Adrenal gland (tissue), 9 donors: ENCODE measurements at regions not wholly inside any gene's neighbourhood (a gene's known extent, or its start where the extent isn't known, plus 50 kb on each side); places are given as distances from the start of the nearest gene placed in this dataset.

Source experiments
- DNase-seq, 7 donors: peaks; one replicate each; pipeline ENCODE4 v3.0.0-alpha.2; 2019 to 2020
- H3K27ac ChIP-seq, 5 donors: fragments of 200-600 bp; sonication (generic) in 4 of 5; 1 replicate in 3 of 5; 2 replicates in 2 of 5; pipeline versions ENCODE4 v1.5.1 to v1.8.0; 2016 to 2020; ENCODE audit warnings: mild to moderate bottlenecking in 1 of 5
- H3K27me3 ChIP-seq: fragments of 200-600 bp; 2 replicates; pipeline ENCODE4 v1.8.0; 2021
- H3K36me3 ChIP-seq, 2 donors: fragments of 200-600 bp; replicated peaks in 1 of 2; 1 replicate in 1 of 2; 2 replicates in 1 of 2; pipeline versions ENCODE4 v1.5.1 to v1.8.0; 2018 to 2022
- H3K4me1 ChIP-seq, 2 donors: fragments of 200-600 bp; replicated peaks in 1 of 2; 1 replicate in 1 of 2; 2 replicates in 1 of 2; pipeline versions ENCODE4 v1.5.1 to v1.8.0; 2018 to 2021
- H3K4me3 ChIP-seq, 4 donors: fragments of 200-600 bp; sonication (generic) in 3 of 4; one replicate each; pipeline ENCODE4 v1.5.1; 2016 to 2018
- H3K9me3 ChIP-seq, 3 donors: fragments of 200-600 bp; sonication (generic) in 1 of 3; replicated peaks in 1 of 3; 1 replicate in 2 of 3; 2 replicates in 1 of 3; pipeline versions ENCODE4 v1.5.1 to v1.8.0; 2016 to 2021
- POLR2A ChIP-seq, 2 donors: fragments of 450-650 bp; IDR thresholded peaks; one replicate each; pipeline ENCODE4 v1.6.1; 2017; ENCODE audit warnings: antibody characterized with exemption in 2 of 2, mild to moderate bottlenecking in 2 of 2, moderate library complexity in 1 of 2
- WGBS, 4 donors: extraction: QIAGEN DNeasy Blood & Tissue Kit in 2 of 4; methylation state at CpG; one replicate each; pipeline versions ENCODE4 v1.1.5 to v1.1.7; 2013 to 2017; 5-methylcytosine and 5-hydroxymethylcytosine counted together
- intact Hi-C, 2 donors: fragments of 100-400 bp; cut with DNase I; formaldehyde crosslinking; loops; one replicate each; pipeline versions ENCODE4 v1.14.1 to v1.15.0; 2022 to 2023
- TF ChIP-seq, protein P1 (sequence below), 6 experiments: fragments of 450-650 bp in 4 of 6; fragments of 200-600 bp in 2 of 6; sonication (generic) in 1 of 6; IDR thresholded peaks; 1 replicate in 5 of 6; 2 replicates in 1 of 6; pipeline versions ENCODE4 v1.5.1 to v1.8.0; 2016 to 2021; ENCODE audit warnings: antibody characterized with exemption in 6 of 6, mild to moderate bottlenecking in 2 of 6, moderate library complexity in 1 of 6
- donor health status: healthy with polysubstance abuse.
- donor health status: Bipolar disorder and iron deficiency.
- donor health status: DM: yes; HTN: yes; CAD: no.
- donor health status: DM: no; HTN: no; CAD: no.
- donor health status: DM: no; HTN: no; CAD: no.

DNA sequence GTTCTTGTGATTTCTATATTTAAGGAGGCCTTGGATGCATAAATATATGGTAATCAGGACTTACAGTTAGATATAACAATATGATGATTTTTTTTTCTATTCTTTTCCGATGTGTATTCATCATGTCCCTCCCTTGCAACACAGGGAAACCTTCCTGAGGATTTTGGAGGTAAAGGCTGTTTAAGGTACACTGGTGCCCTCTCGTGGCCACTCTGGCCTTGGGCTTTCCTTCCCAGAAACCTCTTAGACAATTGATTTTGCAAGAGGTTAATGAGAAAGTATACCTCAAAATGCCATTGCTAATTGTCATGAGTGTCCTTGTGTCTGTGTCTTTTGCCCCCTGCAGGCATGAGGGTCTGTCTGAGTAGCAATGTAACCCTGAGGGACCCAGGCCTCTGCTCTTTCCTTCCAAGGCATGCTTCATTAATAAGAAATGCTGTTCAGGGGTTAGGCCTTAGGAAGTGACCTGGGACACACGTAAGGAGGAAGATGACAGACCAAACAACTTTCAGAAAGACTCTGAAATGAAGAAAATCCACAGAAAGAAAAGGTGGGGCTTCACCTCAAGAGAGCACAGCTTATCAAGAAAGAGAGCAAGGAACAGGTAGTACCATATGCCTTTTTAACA, 70.3 kb upstream of the PPP2R3A start:
- intact Hi-C loops = loop anchor here in 1 of 2 donors (5.0 kb wide), 2 partner anchors 1098 to 1293 kb away; partner anchors contain the start of gene EPHB1
- WGBS, 4 donors = 13 to 23% (median 19%) methylated on average over 3 of the region's 3 CpGs
- peak; percentile 74 to 94 (median 83) for DNase-seq
- Histone ChIP-seq H3K4me3 (no peak overlapping the region), H3K27ac (no peak overlapping the region), H3K9me3 (no peaks in the 10 kb centered on the region), H3K4me1 (no peaks in the 10 kb centered on the region), H3K27me3 (no peaks in the 10 kb centered on the region), H3K36me3 (no peaks in the 10 kb centered on the region)
- TF ChIP-seq, protein P1, sequence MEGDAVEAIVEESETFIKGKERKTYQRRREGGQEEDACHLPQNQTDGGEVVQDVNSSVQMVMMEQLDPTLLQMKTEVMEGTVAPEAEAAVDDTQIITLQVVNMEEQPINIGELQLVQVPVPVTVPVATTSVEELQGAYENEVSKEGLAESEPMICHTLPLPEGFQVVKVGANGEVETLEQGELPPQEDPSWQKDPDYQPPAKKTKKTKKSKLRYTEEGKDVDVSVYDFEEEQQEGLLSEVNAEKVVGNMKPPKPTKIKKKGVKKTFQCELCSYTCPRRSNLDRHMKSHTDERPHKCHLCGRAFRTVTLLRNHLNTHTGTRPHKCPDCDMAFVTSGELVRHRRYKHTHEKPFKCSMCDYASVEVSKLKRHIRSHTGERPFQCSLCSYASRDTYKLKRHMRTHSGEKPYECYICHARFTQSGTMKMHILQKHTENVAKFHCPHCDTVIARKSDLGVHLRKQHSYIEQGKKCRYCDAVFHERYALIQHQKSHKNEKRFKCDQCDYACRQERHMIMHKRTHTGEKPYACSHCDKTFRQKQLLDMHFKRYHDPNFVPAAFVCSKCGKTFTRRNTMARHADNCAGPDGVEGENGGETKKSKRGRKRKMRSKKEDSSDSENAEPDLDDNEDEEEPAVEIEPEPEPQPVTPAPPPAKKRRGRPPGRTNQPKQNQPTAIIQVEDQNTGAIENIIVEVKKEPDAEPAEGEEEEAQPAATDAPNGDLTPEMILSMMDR (IDR thresholded peaks at IDR 0.05) = peak; percentile 70 to 88 (median 84)
- TF ChIP-seq POLR2A (IDR thresholded peaks at IDR 0.05) = no peak

DNA sequence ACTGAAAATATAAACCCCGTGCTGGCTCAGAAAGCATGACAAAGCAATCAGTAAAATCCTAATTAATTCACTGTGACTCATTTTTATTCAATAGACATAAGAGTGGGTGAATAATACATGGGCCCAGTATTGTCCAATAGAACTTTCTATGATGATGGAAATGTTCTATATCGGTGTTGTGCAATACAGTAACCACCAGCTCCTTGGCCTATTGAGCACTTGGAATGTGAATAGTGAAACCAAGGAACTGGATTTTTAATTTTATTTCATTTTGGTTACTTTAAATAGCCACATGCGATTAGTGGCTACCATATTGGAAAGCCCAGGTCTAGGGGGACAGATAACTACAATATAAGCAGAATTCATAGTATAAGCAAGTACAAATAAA, 69.8 kb upstream of the PPP2R3A start:
- H3K4me3 ChIP-seq = no peak overlapping the region
- 82 to 96% (median 95%) methylated on average over 3 of the region's 3 CpGs for WGBS, 4 donors
- H3K36me3 ChIP-seq = no peaks in the 10 kb centered on the region
- H3K4me1 ChIP-seq = no peaks in the 10 kb centered on the region
- TF ChIP-seq, protein P1 (IDR thresholded peaks at IDR 0.05) = no peak
- no peak for TF ChIP-seq POLR2A (IDR thresholded peaks at IDR 0.05)
- H3K9me3 ChIP-seq = peaks cover 0 to 4% (median 0%) of the 10 kb centered on the region in 3 donors
- DNase-seq = no peak
- no peak overlapping the region for H3K27ac ChIP-seq
- intact Hi-C loops = loop anchor here in 1 of 2 donors (5.0 kb wide), 2 partner anchors 1098 to 1293 kb away; partner anchors contain the start of gene EPHB1
- no peaks in the 10 kb centered on the region for H3K27me3 ChIP-seq

DNA sequence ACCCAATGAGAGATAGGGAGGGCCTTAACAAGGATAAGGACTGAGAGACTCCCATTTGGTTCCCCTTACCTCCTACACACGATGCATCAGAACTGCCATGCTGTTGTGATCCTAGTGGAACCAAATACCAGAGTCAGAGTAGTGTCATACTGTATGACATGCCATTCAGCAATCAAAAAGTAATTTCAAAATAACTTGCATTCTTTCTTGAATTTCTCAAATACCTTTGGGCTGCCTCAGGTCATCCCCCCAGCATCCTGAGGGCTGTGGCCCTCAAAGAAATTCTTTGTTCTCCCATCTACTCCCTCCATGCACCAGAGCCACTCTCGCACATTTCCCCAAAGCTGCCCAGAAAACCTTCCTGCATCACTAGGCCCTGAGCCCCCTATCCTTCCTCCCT, 68.9 kb upstream of the PPP2R3A start:
- Histone ChIP-seq H3K27me3 (no peaks in the 10 kb centered on the region), H3K27ac (no peak overlapping the region), H3K36me3 (no peaks in the 10 kb centered on the region), H3K4me1 (no peaks in the 10 kb centered on the region), H3K9me3 (peaks cover 0 to 4% (median 0%) of the 10 kb centered on the region in 3 donors), H3K4me3 (no peak overlapping the region)
- intact Hi-C loops = loop anchor here in 1 of 2 donors (5.0 kb wide), 2 partner anchors 1099 to 1294 kb away; partner anchors contain the start of gene EPHB1
- no peak for DNase-seq
- TF ChIP-seq POLR2A (IDR thresholded peaks at IDR 0.05) = no peak
- TF ChIP-seq, protein P1 (IDR thresholded peaks at IDR 0.05) = no peak
- WGBS, 4 donors = 76 to 90% (median 82%) methylated on average over 2 of the region's 2 CpGs

- H3K36me3 ChIP-seq = no peaks in the 10 kb centered on the region
- intact Hi-C loops = loop anchor here in 1 of 2 donors (5.0 kb wide), 2 partner anchors 1100 to 1295 kb away; partner anchors contain the start of gene EPHB1
- DNase-seq = no peak
- no peaks in the 10 kb centered on the region for H3K4me1 ChIP-seq
- no peak overlapping the region for H3K4me3 ChIP-seq
- no peak overlapping the region for H3K27ac ChIP-seq
- peaks cover 0 to 4% (median 0%) of the 10 kb centered on the region in 3 donors for H3K9me3 ChIP-seq
- TF ChIP-seq POLR2A (IDR thresholded peaks at IDR 0.05) = no peak
- TF ChIP-seq, protein P1 (IDR thresholded peaks at IDR 0.05) = no peak
- H3K27me3 ChIP-seq = no peaks in the 10 kb centered on the region
- 78 to 96% (median 92%) methylated on average over 1 of the region's 1 CpG for WGBS, 4 donors
Observed at GRCh38 chr3:135897715-135898114, 67.8 kb upstream of the PPP2R3A start.
